ENCODE measurements at regions not wholly inside any gene's neighbourhood (a gene's known extent, or its start where the extent isn't known, plus 50 kb on each side); places are given as distances from the start of the nearest gene placed in this dataset.

- DNase-seq (ENCODE audit: low read depth, low spot score) = no peak
Measured at GRCh38 chr9:79809316-79809876, 237.6 kb downstream of the TLE4 start.

GRCh38 chr9:79807971-79808370, 236.2 kb downstream of the TLE4 start:
- DNase-seq (ENCODE audit: low read depth, low spot score) = no peak

- no peak for DNase-seq (ENCODE audit: low read depth, low spot score)
Measured at GRCh38 chr9:79806086-79806485, 234.3 kb downstream of the TLE4 start.

GRCh38 chr9:79801459-79801858, 229.7 kb downstream of the TLE4 start:
- no peak for DNase-seq (ENCODE audit: low read depth, low spot score)

- DNase-seq (ENCODE audit: low read depth, low spot score) = no peak
Measured at GRCh38 chr9:79800578-79800977, 228.8 kb downstream of the TLE4 start.

- DNase-seq (ENCODE audit: low read depth, low spot score) = no peak
Measured at GRCh38 chr9:79799691-79800335, 228.0 kb downstream of the TLE4 start.

- no peak for DNase-seq (ENCODE audit: low read depth, low spot score)
Measured at GRCh38 chr9:79798450-79798849, 226.7 kb downstream of the TLE4 start.

- DNase-seq (ENCODE audit: low read depth, low spot score) = no peak
Measured at GRCh38 chr9:79796411-79796810, 224.6 kb downstream of the TLE4 start.

GRCh38 chr9:79788662-79789061, 216.9 kb downstream of the TLE4 start:
- no peak for DNase-seq (ENCODE audit: low read depth, low spot score)

GRCh38 chr9:79781263-79781662, 209.5 kb downstream of the TLE4 start:
- DNase-seq (ENCODE audit: low read depth, low spot score) = no peak

GRCh38 chr9:79780559-79780958, 208.8 kb downstream of the TLE4 start:
- no peak for DNase-seq (ENCODE audit: low read depth, low spot score)

GRCh38 chr9:79779901-79780300, 208.1 kb downstream of the TLE4 start:
- DNase-seq (ENCODE audit: low read depth, low spot score) = no peak

GRCh38 chr9:79778581-79778980, 206.8 kb downstream of the TLE4 start:
- no peak for DNase-seq (ENCODE audit: low read depth, low spot score)

- DNase-seq (ENCODE audit: low read depth, low spot score) = no peak
Measured at GRCh38 chr9:79776581-79776980, 204.8 kb downstream of the TLE4 start.
